SK-N-SH (cell line): ENCODE measurements at regions not wholly inside any gene's neighbourhood (a gene's known extent, or its start where the extent isn't known, plus 50 kb on each side); places are given as distances from the start of the nearest gene placed in this dataset.

Experiments used
- CTCF ChIA-PET: fragments of 300-600, 350-600 bp; formaldehyde crosslinking; extraction: SDS; loops from one replicate; lab custom pipeline; 2021; lab: Yijun Ruan, JAX
- POLR2A ChIA-PET: fragments of 350-600 bp; sonication (Branson Sonifier 250); formaldehyde crosslinking; extraction: SDS; loops from one replicate; lab custom pipeline; 2020; ENCODE audit warnings: antibody characterized with exemption, inconsistent platforms; lab: Yijun Ruan, JAX
- DNase-seq: peaks from one replicate; pipeline ENCODE4 v3.0.0; 2012
- H2AFZ ChIP-seq: fragments of 200-600 bp; sonication (generic); 2 replicates; pipeline ENCODE4 v1.8.1; 2016; ENCODE audit warnings: antibody characterized with exemption, mild to moderate bottlenecking, low read depth
- H3F3A ChIP-seq: fragments of 200-600 bp; sonication (generic); replicated peaks from 2 replicates; pipeline ENCODE3; 2016; ENCODE audit warnings: antibody characterized with exemption, mild to moderate bottlenecking; ENCODE audit not compliant: insufficient read depth
- H3K27ac ChIP-seq, 2 experiments: fragments of 200-500 bp in 1 of 2; fragments of 200-600 bp in 1 of 2; sonication (Bioruptor generic) in 1 of 2; sonication (generic), shearing (Covaris generic) in 1 of 2; 2 replicates each; pipeline versions ENCODE4 v1.5.1 to v1.6.1; 2014 to 2016; ENCODE audit warnings: low read depth in 2 of 2, inconsistent platforms in 1 of 2, low read length in 1 of 2, mild to moderate bottlenecking in 1 of 2, mixed read lengths in 1 of 2
- H3K27me3 ChIP-seq: fragments of 200-600 bp; sonication (generic), shearing (Covaris generic); 2 replicates; pipeline ENCODE4 v1.6.1; 2016; ENCODE audit warnings: mixed run types; ENCODE audit not compliant: insufficient read depth
- H3K36me3 ChIP-seq, 2 experiments: fragments of 200-500 bp in 1 of 2; fragments of 200-600 bp in 1 of 2; sonication (Bioruptor generic) in 1 of 2; sonication (generic) in 1 of 2; replicated peaks in 1 of 2; 2 replicates each; pipeline versions ENCODE3 to v1.5.1; 2014 to 2016; ENCODE audit warnings: low read length in 1 of 2, mild to moderate bottlenecking in 1 of 2; ENCODE audit not compliant: insufficient read depth in 2 of 2, control insufficient read depth in 1 of 2
- H3K4me1 ChIP-seq, 2 experiments: fragments of 200-500 bp in 1 of 2; fragments of 200-600 bp in 1 of 2; sonication (Bioruptor generic) in 1 of 2; sonication (generic), shearing (Covaris generic) in 1 of 2; 2 replicates each; pipeline versions ENCODE4 v1.5.1 to v1.6.1; 2014 to 2016; ENCODE audit warnings: low read depth in 1 of 2, low read length in 1 of 2, mixed run types in 1 of 2; ENCODE audit not compliant: insufficient read depth in 2 of 2, control insufficient read depth in 1 of 2
- H3K4me2 ChIP-seq: fragments of 200-600 bp; sonication (generic), shearing (Covaris generic); 2 replicates; pipeline ENCODE4 v1.6.1; 2017; ENCODE audit warnings: mixed run types
- H3K4me3 ChIP-seq, 2 experiments: fragments of 200-500 bp in 1 of 2; fragments of 200-600 bp in 1 of 2; sonication (Bioruptor generic) in 1 of 2; sonication (generic), shearing (Covaris generic) in 1 of 2; 2 replicates each; pipeline versions ENCODE4 v1.5.1 to v1.8.1; 2014 to 2016; ENCODE audit warnings: low read depth in 2 of 2, inconsistent platforms in 1 of 2, low read length in 1 of 2, mild to moderate bottlenecking in 1 of 2, mixed read lengths in 1 of 2, moderate library complexity in 1 of 2
- H3K79me2 ChIP-seq: fragments of 200-600 bp; sonication (generic); 2 replicates; pipeline ENCODE4 v1.8.1; 2017; ENCODE audit warnings: mild to moderate bottlenecking; ENCODE audit not compliant: insufficient read depth
- H3K9ac ChIP-seq: fragments of 200-600 bp; sonication (generic); 2 replicates; pipeline ENCODE4 v1.6.1; 2017; ENCODE audit warnings: mixed run types
- H3K9me2 ChIP-seq: fragments of 200-600 bp; sonication (generic); 2 replicates; pipeline ENCODE4 v1.6.1; 2017; ENCODE audit warnings: mixed run types
- H3K9me3 ChIP-seq: fragments of 200-600 bp; sonication (generic); 2 replicates; pipeline ENCODE4 v1.6.1; 2017; ENCODE audit warnings: mixed run types, mild to moderate bottlenecking, moderate library complexity
- H4K20me1 ChIP-seq: fragments of 200-600 bp; sonication (generic); 2 replicates; pipeline ENCODE4 v1.6.1; 2017; ENCODE audit warnings: mild to moderate bottlenecking, mixed run types; ENCODE audit not compliant: insufficient read depth
- CHD2 ChIP-seq: fragments of 150-350 bp; IDR thresholded peaks from 2 replicates; pipeline ENCODE4 v1.6.1; 2018; ENCODE audit warnings: low read length; ENCODE audit not compliant: partially characterized antibody
- CTCF ChIP-seq: fragments of 200-600 bp; sonication (generic); IDR thresholded peaks from 2 replicates; pipeline ENCODE4 v1.6.1; 2017; ENCODE audit warnings: antibody characterized with exemption, mild to moderate bottlenecking, moderate library complexity
- ELF1 ChIP-seq: IDR thresholded peaks from 2 replicates; pipeline ENCODE4 v1.4.0; 2012
- EP300 ChIP-seq, 2 experiments: IDR thresholded peaks; 2 replicates each; pipeline versions ENCODE4 v1.4.0 to v1.6.1; 2012; ENCODE audit warnings: borderline replicate concordance in 1 of 2, low read depth in 1 of 2, low read length in 1 of 2
- FOSL2 ChIP-seq: IDR thresholded peaks from 2 replicates; pipeline ENCODE4 v1.4.0; 2012; ENCODE audit warnings: low read depth, mild to moderate bottlenecking, moderate library complexity, borderline replicate concordance
- FOXJ3 ChIP-seq: sonication (generic); formaldehyde crosslinking; IDR thresholded peaks from 2 replicates; pipeline ENCODE4 v1.5.1; 2020; ENCODE audit warnings: mild to moderate bottlenecking, missing genetic modification reagents
- FOXM1 ChIP-seq: IDR thresholded peaks from 2 replicates; pipeline ENCODE4 v1.4.0; 2012; ENCODE audit warnings: low read depth, mild to moderate bottlenecking
- GABPA ChIP-seq: IDR thresholded peaks from 2 replicates; pipeline ENCODE4 v1.4.0; 2012; ENCODE audit warnings: low read depth, mild to moderate bottlenecking
- MAX ChIP-seq: IDR thresholded peaks from 2 replicates; pipeline ENCODE4 v1.4.0; 2012; ENCODE audit warnings: low read depth
- MEF2A ChIP-seq: IDR thresholded peaks from 2 replicates; pipeline ENCODE4 v1.4.0; 2012; ENCODE audit warnings: low read depth, borderline replicate concordance
- NRF1 ChIP-seq: IDR thresholded peaks from 2 replicates; pipeline ENCODE4 v1.6.1; 2012; ENCODE audit warnings: low read depth, mild to moderate bottlenecking, low read length
- RCOR1 ChIP-seq: fragments of 150-350 bp; IDR thresholded peaks from 2 replicates; pipeline ENCODE4 v1.6.1; 2017; ENCODE audit warnings: antibody characterized with exemption, low read length
- RFX5 ChIP-seq: IDR thresholded peaks from 2 replicates; pipeline ENCODE4 v1.6.1; 2012; ENCODE audit warnings: mild to moderate bottlenecking, improper control_type of control experiment, low read length
- RXRA ChIP-seq: IDR thresholded peaks from 2 replicates; pipeline ENCODE4 v1.4.0; 2012; ENCODE audit warnings: low read depth, mild to moderate bottlenecking, borderline replicate concordance
- SMC3 ChIP-seq: IDR thresholded peaks from 2 replicates; pipeline ENCODE4 v1.6.1; 2012; ENCODE audit warnings: low read depth, low read length, improper control_type of control experiment
- TCF12 ChIP-seq: IDR thresholded peaks from 2 replicates; pipeline ENCODE4 v1.4.0; 2012
- WGBS: methylation state at CpG from one replicate; pipeline ENCODE4 v1.1.6; 2017; ENCODE audit warnings: low lambda C conversion rate; 5-methylcytosine and 5-hydroxymethylcytosine counted together

GRCh38 chr20:52824494-52825216 is 147.5 kb upstream of the TSHZ2 start:
- H4K20me1 ChIP-seq = no peaks in the 10 kb centered on the region
- no peaks in the 10 kb centered on the region for H3K27me3 ChIP-seq
- no peak overlapping the region for H3K4me2 ChIP-seq
- H3K9me3 ChIP-seq = no peaks in the 10 kb centered on the region
- TF ChIP-seq TCF12 (no peak), CHD2 (no peak), ELF1 (no peak), FOSL2 (no peak), RCOR1 (no peak), FOXJ3 (CRISPR knock-in tag) (no peak), SMC3 (no peak), GABPA (no peak), CTCF (no peak)
- no peak overlapping the region for H3K4me3 ChIP-seq
- H3K9me2 ChIP-seq = no peaks in the 10 kb centered on the region
- no peaks in the 10 kb centered on the region for H3K79me2 ChIP-seq
- DNase-seq = no peak
- H3K9ac ChIP-seq = no peak overlapping the region
- no peaks in the 10 kb centered on the region for H3K4me1 ChIP-seq
- H3F3A ChIP-seq = no peaks in the 10 kb centered on the region
- no peaks in the 10 kb centered on the region for H3K36me3 ChIP-seq
- H2AFZ ChIP-seq = no peak overlapping the region
- WGBS = 69% methylated on average over 13 of the region's 13 CpGs
- H3K27ac ChIP-seq = no peak overlapping the region
- CTCF ChIA-PET = no interaction called here
- POLR2A ChIA-PET = no interaction called here

GRCh38 chr20:52823303-52823702 is 148.9 kb upstream of the TSHZ2 start:
- DNase-seq = no peak
- Histone ChIP-seq H3K4me2 (no peak overlapping the region), H3K9ac (no peak overlapping the region), H3K4me1 (no peaks in the 10 kb centered on the region), H3K27ac (no peak overlapping the region), H4K20me1 (no peaks in the 10 kb centered on the region), H3K9me2 (no peaks in the 10 kb centered on the region), H3K4me3 (no peak overlapping the region), H3K9me3 (no peaks in the 10 kb centered on the region), H3F3A (no peaks in the 10 kb centered on the region), H3K79me2 (no peaks in the 10 kb centered on the region), H3K36me3 (no peaks in the 10 kb centered on the region), H3K27me3 (no peaks in the 10 kb centered on the region), H2AFZ (no peak overlapping the region)
- ChIA-PET POLR2A (no interaction called here), CTCF (no interaction called here)
- no peak for TF ChIP-seq MEF2A
- no peak for TF ChIP-seq NRF1
- no peak for TF ChIP-seq EP300 (IDR thresholded peaks at IDR 0.05; ENCODE audit: borderline replicate concordance in 1 of 2, low read depth in 1 of 2, low read length in 1 of 2)
- TF ChIP-seq RFX5 = no peak
- no peak for TF ChIP-seq MAX
- TF ChIP-seq FOXM1 = no peak
- TF ChIP-seq RXRA = no peak
- WGBS = 25% methylated on average over 2 of the region's 2 CpGs
